Activated CD8-positive, alpha-beta T cell treated with anti-CD3 and anti-CD28 coated beads for 36 hours (primary cell): ENCODE measurements at regions not wholly inside any gene's neighbourhood (a gene's known extent, or its start where the extent isn't known, plus 50 kb on each side); places are given as distances from the start of the nearest gene placed in this dataset.

Experiments
- ATAC-seq: fragments of 200-7000 bp; cut with Tn5 transposase; one replicate; pipeline ENCODE4 v1.10.0; 2021; ENCODE audit warnings: mild to moderate bottlenecking, moderate library complexity
- CTCF ChIA-PET: fragments of 350-600 bp; sonication (Branson Sonifier 250); formaldehyde crosslinking; loops from one replicate; lab custom pipeline; 2021; ENCODE audit warnings: antibody characterized with exemption; lab: Charles Lee
- POLR2A ChIA-PET: fragments of 350-600 bp; sonication (Branson Sonifier 250); formaldehyde crosslinking; loops from one replicate; lab custom pipeline; 2021; ENCODE audit warnings: antibody characterized with exemption; lab: Charles Lee
- DNase-seq: peaks from one replicate; pipeline ENCODE4 v3.0.0-alpha.2; 2020
- H3K27ac Mint-ChIP-seq: one replicate; pipeline ENCODE4 v1.8.0; 2021; ENCODE audit warnings: mild to moderate bottlenecking, mixed read lengths
- H3K27me3 Mint-ChIP-seq: one replicate; pipeline ENCODE4 v1.8.0; 2021; ENCODE audit warnings: mixed read lengths
- H3K36me3 Mint-ChIP-seq: one replicate; pipeline ENCODE4 v1.8.0; 2021; ENCODE audit warnings: low read depth, mixed read lengths
- H3K4me1 Mint-ChIP-seq: one replicate; pipeline ENCODE4 v1.8.0; 2021; ENCODE audit warnings: low read depth, mixed read lengths
- H3K4me3 Mint-ChIP-seq: one replicate; pipeline ENCODE4 v1.8.0; 2021; ENCODE audit warnings: mild to moderate bottlenecking, moderate library complexity, mixed read lengths
- H3K9me3 Mint-ChIP-seq: one replicate; pipeline ENCODE4 v1.8.0; 2021; ENCODE audit warnings: mixed read lengths
- CTCF ChIP-seq: fragments of 200-600 bp; IDR thresholded peaks from one replicate; pipeline ENCODE4 v1.8.0; 2022; ENCODE audit warnings: antibody characterized with exemption, mild to moderate bottlenecking
- intact Hi-C: fragments of 100-400 bp; cut with micrococcal nuclease; formaldehyde crosslinking; loops from one replicate; pipeline ENCODE4 v1.10.0; 2022

GRCh38 chr18:29644276-29644675 lies 1398.3 kb downstream of the DSC3 start:
- H3K9me3 Mint-ChIP-seq, result peaks cover 5% of the 10 kb centered on the region
- no peaks in the 10 kb centered on the region for H3K4me1 Mint-ChIP-seq
- ChIA-PET CTCF (no interaction called here), POLR2A (no interaction called here)
- intact Hi-C loops, result no loop called here
- DNase-seq (no peak), ATAC-seq (no peak)
- H3K27ac Mint-ChIP-seq, result no peak overlapping the region
- H3K36me3 Mint-ChIP-seq, result no peaks in the 10 kb centered on the region
- H3K4me3 Mint-ChIP-seq, result no peak overlapping the region
- H3K27me3 Mint-ChIP-seq, result no peaks in the 10 kb centered on the region
- no peak for TF ChIP-seq CTCF

GRCh38 chr18:29629493-29630036 lies 1413.0 kb downstream of the DSC3 start:
- H3K4me1 Mint-ChIP-seq, result no peaks in the 10 kb centered on the region
- ChIA-PET CTCF (no interaction called here), POLR2A (no interaction called here)
- intact Hi-C loops, result no loop called here
- ATAC-seq (no peak), DNase-seq (no peak)
- no peaks in the 10 kb centered on the region for H3K27me3 Mint-ChIP-seq
- TF ChIP-seq CTCF, result no peak
- H3K9me3 Mint-ChIP-seq, result peaks cover 9% of the 10 kb centered on the region
- no peaks in the 10 kb centered on the region for H3K36me3 Mint-ChIP-seq
- H3K27ac Mint-ChIP-seq, result no peak overlapping the region
- no peak overlapping the region for H3K4me3 Mint-ChIP-seq

DNA sequence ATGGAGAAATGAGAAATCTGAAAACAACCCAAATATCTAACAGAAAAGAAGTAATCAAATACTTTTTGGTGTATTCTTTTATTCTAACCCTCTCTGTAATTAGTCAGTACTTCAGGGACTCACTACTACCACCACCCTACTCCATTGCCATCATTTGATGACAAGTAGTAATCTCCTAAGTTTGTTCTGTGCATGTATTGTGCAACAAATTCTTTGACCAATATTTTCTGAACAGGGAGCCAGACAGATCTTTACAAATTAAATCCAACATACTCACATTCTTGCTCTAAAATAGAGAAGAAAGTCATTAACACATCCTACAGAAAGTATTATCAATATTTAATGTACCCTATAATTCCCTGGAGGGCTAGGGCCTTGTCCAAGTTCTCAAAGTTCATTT lies 1416.4 kb downstream of the DSC3 start:
- intact Hi-C loops, result no loop called here
- H3K27ac Mint-ChIP-seq, result no peak overlapping the region
- no peak for TF ChIP-seq CTCF
- POLR2A ChIA-PET, result no interaction called here
- H3K4me1 Mint-ChIP-seq, result no peaks in the 10 kb centered on the region
- ATAC-seq (no peak), DNase-seq (no peak)
- H3K4me3 Mint-ChIP-seq, result no peak overlapping the region
- no peaks in the 10 kb centered on the region for H3K27me3 Mint-ChIP-seq
- CTCF ChIA-PET, result no interaction called here
- H3K36me3 Mint-ChIP-seq, result no peaks in the 10 kb centered on the region
- H3K9me3 Mint-ChIP-seq, result no peaks in the 10 kb centered on the region

- H3K4me3 Mint-ChIP-seq, result no peak overlapping the region
- H3K27me3 Mint-ChIP-seq, result no peaks in the 10 kb centered on the region
- H3K4me1 Mint-ChIP-seq, result no peaks in the 10 kb centered on the region
- H3K9me3 Mint-ChIP-seq, result peaks cover 6% of the 10 kb centered on the region
- DNase-seq (no peak), ATAC-seq (no peak)
- ChIA-PET POLR2A (no interaction called here), CTCF (no interaction called here)
- H3K27ac Mint-ChIP-seq, result no peak overlapping the region
- intact Hi-C loops, result no loop called here
- no peak for TF ChIP-seq CTCF
- H3K36me3 Mint-ChIP-seq, result no peaks in the 10 kb centered on the region
Observed at GRCh38 chr18:29616867-29617266, 1425.7 kb downstream of the DSC3 start.

DNA sequence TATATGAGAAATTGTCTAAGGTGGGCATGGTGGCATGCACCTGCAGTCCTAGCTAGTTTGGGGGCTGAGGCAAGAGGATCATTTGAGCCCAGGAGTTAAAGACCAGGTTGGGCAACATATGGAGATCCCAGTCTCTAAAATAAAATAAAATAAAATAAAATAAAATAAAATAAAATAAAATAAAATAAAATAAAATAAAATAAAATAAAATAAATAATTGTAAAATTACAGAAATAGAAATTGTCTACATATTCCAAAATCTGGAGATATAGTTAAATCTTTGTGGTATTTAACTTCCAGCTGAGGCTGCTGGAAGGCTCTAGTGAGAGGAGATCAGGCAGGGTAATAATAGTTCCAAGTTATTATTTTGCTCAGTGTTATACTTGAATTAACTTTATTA lies 1432.1 kb upstream of the CDH2 start:
- no peaks in the 10 kb centered on the region for H3K4me1 Mint-ChIP-seq
- ATAC-seq (no peak), DNase-seq (no peak)
- H3K27ac Mint-ChIP-seq, result no peak overlapping the region
- ChIA-PET POLR2A (no interaction called here), CTCF (no interaction called here)
- intact Hi-C loops, result no loop called here
- no peak for TF ChIP-seq CTCF
- peaks cover 29% of the 10 kb centered on the region for H3K9me3 Mint-ChIP-seq
- H3K27me3 Mint-ChIP-seq, result no peaks in the 10 kb centered on the region
- H3K36me3 Mint-ChIP-seq, result no peaks in the 10 kb centered on the region
- H3K4me3 Mint-ChIP-seq, result no peak overlapping the region
